M059J (cell line): ENCODE measurements at regions not wholly inside any gene's neighbourhood (a gene's known extent, or its start where the extent isn't known, plus 50 kb on each side); places are given as distances from the start of the nearest gene placed in this dataset.
"Not testable (repeated sequence)": the region's sequence is repeated elsewhere in the genome, so short reads cannot be mapped to it uniquely, and the experiment has no call there.

Experiments
- DNase-seq: peaks from one replicate; pipeline ENCODE4 v3.0.0-alpha.2; 2012; ENCODE audit warnings: low read depth

DNA sequence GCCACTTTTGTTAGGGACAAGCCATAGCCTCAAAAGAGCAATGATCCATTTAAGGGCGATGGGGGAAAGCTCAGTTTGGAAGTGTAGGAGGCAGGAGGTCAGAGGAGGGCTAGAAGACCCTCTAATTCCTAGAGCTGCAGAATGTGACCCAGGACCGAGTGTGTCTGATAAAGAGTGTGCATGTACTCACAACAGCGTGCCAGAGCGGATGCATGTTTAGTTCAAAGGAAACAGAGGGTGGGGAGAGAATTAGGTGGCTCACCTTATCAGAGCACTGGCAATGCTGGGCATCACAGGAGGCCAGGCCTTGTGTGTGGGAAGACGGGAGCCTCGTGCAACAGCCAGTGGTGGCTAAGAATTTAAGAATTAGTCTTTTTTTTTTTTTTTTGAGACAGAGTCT lies 133.9 kb upstream of the COBL start:
- DNase-seq, result no peak

DNA sequence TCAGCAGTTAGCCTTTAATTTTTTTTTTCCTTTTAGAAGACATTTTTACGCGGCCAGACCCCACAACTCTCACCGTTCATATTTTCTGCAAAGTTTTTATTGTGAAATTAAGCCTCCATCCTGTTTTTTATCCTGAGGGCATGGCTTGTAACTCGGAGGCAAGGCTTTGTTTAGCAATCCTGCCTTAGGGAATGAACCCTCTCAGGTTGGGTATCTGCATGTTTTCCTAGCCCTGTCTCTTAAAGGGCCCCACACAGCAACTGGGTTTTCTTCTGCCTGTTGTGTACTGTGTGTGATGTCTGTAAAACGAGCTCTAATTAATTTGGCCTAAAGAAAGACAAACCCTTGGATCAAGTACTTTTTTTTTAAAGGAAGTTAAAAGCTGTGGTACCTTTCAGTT lies 130.2 kb upstream of the COBL start:
- DNase-seq, result no peak

DNA sequence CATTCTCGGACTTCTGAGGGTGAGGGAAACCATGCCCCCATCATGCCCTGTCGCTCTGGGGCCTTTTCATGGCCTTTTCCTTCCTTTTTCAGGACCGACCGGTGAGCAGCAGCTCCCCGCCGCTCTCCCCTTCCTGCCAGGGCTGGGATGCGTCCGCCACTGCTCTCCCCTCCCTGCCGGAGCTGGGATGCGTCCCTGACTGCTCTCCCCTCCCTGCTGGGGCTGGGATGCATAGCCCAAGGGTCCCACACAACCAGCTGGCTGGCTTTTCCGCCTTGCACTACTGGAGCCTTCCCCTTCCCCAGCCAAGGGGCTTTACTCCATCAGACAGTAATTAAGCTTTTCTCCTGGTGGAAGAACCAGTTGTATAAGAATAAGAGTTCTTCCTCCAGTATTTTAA lies 129.7 kb upstream of the COBL start:
- DNase-seq, result no peak

DNA sequence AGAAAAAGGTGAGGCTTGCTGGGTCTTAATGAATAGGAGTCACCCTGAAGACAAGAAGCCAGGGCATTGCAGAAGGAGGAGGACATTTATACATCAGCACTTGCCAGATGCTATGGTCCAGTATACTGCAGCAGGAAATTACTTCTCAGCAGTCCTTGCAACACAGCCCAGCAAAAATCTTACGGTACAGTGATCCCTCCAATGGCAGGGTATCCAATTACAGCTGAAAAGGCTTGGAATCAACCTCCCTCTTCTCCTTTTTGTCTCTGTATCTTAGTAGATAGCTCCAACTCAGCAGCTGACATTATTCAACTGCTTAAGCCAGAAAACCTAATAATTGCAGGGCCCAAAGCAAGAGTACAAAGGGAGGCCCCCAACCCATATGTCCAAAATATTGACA lies 128.3 kb upstream of the COBL start:
- no peak for DNase-seq

DNA sequence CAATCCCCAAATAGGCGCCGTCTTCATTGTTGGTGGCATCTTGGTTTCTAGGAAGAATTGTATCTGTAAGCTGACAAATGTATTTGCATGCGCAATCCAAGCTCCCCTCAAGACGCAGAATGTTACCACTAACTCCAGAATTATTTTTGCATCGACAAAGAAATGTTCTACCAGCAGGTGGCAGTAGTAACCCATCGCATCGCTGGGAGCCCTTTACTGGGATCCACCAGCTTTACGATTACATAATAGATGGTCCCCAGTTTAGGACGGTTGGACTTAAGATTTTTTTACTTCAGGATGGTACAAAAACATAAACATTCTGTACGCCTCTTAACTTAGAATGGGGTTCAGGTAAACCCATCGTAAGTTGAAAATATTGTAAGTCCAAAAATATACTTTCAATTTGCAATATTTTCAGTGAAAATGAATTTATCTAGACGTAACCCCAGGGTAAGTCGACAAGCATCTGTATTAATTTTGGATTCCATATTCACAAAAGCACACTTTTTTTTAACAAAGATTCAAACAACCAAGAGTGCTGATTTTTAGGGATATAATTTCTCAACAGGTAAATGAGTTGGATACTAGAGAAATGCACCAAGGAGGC lies 114.0 kb upstream of the COBL start:
- DNase-seq, result peak; percentile 48

DNA sequence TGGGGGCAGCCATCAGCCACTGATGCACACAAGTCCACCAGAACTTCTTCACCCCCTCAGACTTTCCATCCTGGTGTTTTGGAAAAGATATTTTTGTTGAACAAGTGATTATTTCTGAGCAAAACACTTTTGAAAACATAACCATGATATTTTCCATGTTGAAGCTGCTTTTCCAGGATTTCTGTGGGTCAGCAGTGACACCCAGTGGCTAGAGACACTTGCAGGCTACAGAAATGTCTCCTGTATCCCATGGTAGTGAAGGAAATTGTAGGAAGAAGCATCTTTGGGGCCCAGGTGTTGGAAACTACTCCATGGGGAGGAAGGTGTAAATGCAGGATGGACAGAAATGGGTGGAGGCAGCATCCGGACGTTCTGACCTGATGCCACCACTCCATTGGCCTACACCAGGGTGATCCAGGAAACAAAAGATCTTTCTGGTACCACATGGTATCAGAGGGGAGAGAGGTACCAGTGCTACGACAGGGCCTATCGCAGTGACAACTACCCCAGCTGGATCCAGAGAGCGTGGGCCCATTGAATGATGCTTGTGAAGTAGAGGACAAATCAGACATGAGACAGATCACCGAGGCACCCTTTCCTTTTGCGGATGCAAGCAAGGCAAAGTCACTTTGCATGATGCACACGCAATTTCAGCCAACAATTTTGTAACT lies 111.7 kb upstream of the COBL start:
- peak; percentile 24 for DNase-seq

DNA sequence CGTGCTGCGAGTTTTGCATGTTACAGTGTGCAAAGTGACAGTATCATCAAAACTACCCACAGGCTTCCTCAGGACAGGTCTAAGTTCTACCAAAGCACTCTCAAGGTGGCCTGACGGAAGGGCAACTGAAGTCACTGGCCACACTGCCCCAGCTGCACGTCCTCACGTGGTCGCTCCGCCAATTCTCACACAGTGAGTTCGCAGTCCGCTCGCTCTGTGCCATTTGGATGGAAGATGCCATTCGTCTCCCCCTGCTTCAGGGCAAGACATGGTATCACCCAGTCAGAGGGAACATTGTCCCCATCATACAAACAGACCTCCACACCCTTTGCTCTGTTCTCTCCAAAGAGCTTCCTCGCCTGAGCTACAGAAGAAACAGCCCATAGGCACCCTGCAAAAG lies 109.6 kb upstream of the COBL start:
- no peak for DNase-seq

DNA sequence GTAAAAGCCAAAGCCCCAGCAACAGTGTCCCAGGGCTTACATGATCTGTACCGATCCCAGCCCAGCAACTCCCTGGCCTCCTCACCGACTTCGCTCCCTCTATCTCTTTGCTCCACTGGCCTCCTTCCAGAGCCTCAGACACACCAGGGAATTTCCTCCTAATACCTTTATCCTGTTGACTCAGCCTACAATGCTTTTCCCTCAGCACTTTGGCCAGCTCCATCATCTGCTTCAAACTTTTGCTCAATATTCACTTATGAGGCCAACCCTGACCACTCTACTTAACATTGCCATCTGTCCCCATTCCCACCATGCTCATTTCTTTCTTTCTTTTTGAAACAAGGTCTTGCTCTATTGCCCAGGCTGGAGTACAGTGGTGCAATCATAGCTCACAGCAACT lies 93.3 kb upstream of the COBL start:
- DNase-seq, result not testable (repeated sequence)

DNA sequence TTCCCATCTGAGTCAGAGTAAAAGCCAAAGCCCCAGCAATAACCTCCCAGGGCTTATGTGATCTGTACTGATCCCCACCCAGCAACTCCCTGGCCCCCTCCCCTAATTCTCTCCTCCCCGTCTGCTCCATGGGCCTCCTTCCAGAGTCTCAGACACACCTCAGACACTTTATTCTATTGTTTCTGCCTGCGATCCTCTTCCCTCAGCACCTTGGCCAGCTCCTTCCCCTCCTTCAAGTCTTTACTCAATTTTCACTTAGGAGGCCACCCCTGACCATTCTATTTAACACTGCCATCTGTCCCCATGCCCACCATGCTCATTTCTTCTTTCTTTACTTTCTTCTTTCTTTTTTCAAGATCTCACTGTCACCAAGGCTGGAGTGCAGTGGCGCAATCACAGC lies 81.0 kb upstream of the COBL start:
- not testable (repeated sequence) for DNase-seq

DNA sequence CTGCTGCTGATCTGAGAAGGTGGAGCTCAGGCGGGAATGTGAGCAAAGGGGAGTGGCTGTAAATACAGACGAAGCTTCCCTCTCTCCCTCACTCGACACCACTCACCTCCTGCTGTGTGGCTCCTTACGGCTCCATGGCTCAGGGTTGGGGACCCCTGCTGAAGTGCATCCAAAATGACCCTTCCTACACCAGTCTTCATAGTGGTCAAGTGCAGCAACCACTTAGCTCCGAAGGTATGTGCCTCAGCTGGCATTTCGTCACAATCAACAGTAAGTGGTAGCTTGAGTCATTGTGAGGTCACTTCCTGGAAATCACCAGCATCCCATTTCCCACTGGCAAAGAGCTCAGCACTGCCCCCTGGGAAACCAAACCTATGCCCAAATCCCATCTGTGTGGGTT lies 76.4 kb upstream of the COBL start:
- DNase-seq, result peak; percentile 11

DNA sequence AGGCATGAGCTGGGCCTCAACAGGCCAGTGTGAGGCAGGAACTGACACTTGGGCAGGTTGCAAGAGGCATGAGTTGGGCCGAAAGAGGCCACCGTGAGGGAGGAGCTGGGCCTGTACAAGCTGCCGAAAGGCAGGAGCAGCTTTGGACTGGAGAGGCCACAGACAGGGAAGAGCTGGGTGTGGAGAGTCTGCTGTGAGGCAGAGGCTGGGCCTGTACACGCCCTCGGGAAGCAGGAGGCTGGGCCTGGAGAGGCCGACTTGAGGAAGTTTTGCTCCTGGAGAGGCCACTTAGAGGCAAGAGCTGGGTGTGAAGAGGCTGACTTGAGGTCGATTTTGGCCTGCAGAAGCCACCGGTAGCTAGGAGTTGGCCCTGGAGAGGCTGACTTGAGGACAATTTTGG lies 73.3 kb upstream of the COBL start:
- DNase-seq, result not testable (repeated sequence)

DNA sequence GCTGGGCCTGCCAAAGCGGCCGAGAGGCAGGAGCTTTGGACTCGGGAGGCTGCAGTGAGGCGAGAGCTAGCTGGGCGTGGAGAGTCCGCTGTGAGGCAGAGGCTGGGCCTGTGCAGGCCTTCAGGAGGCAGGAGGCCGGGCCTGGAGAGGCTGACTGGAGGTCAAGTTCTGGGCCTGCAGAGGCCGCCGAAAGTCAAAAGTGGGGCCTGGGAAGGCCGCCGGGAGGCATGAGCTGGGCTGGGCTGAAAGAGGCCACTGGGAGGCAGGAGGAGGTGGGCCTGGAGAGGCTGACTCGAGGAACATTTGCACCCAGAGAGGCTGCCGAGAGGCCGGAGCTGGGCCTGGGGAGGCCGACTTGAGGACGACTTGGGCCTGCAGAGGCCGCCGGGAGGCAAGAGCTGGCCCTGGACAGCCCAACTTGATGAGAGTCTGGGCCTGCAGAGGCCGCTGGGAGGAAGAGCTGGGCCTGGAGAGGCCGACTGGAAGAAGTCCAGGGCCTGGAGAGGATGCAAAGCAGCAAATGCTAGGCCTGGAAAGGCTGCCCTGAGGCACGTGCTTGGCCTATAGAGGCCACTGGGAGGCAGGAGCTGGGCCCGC lies 72.7 kb upstream of the COBL start:
- DNase-seq, result not testable (repeated sequence)

DNA sequence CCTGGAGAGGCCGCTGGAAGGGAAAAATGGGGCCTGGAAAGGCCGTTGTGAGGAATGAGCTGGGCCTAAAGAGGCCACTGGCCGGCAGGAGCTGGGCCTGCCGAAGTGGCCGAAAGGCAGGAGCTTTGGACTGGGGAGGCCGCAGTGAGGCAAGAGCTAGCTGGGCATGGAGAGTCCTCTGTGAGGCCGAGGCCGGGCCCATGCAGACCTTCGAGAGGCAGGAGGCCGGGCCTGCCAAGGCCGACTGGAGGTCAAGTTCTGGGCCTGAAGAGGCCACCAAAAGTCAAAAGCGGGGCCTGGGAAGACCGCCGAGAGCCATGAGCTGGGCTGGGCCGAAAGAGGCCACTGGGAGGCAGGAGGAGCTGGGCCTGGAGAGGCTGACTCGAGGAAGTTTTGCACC lies 71.6 kb upstream of the COBL start:
- DNase-seq, result not testable (repeated sequence)

DNA sequence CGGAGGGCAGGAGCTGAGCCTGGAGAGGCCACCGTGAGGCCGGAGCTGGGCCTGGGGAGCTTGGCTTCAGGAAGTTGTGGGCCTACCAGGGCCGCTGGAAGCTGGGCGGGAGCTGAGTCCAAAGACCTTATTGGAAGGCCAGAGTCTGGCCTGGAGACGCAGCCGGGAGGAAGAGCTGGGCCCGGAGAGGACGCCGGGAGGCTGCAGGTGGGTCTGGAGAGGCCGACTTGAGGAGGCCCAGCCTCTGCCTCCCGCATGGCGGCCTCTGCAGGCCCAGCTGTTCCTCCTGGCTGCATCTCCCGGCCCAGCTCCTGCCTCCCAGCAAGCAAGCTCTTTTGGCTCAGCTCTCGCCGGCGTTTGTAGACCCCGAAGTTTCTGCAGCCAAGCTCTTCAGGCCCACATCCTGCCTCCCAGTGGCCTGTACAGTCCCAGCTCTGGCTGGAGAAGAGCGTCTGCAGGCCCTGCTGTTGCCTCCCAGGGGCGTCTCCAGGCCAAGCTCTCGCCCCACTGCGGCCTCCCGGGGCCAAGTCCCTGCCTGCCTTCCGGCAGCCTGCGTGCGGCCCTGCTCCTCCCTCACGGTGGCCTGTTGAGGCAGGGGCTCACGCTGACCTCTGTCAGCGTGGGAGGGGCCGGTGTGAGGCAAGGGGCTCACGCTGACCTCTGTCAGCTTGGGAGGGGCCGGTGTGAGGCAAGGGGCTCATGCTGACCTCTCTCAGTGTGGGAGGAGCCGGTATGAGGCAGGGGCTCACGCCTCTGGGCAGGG lies 70.4 kb upstream of the COBL start:
- not testable (repeated sequence) for DNase-seq

DNA sequence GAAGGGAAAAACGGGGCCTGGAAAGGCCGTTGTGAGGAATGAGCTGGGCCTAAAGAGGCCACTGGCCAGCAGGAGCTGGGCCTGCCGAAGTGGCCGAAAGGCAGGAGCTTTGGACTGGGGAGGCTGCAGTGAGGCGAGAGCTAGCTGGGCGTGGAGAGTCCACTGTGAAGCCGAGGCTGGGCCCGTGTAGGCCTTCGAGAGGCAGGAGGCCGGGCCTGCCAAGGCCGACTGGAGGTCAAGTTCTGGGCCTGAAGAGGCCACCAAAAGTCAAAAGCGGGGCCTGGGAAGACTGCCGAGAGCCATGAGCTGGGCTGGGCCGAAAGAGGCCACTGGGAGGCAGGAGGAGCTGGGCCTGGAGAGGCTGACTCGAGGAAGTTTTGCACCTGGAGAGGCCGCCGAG lies 69.6 kb upstream of the COBL start:
- DNase-seq, result not testable (repeated sequence)

DNA sequence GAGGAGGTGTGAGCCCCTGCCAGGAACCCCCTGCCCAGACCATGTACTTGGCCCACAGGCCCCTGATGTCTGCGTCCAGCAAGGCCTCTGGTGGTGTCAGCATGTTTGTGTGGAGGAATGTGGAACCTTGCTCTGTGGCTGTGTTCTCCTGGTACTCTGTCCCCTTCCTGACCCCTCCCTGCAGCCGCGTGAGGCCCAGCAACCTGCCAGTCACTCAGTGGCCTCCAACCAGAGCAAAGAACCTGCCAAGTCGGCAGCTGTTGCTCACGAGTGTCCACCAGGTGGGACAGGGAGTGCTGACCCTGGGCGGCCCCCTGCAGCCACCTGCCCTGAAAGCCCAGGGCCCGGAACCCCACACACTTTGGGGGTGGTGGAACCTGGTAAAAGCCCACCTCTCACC lies 65.6 kb upstream of the COBL start:
- not testable (repeated sequence) for DNase-seq

DNA sequence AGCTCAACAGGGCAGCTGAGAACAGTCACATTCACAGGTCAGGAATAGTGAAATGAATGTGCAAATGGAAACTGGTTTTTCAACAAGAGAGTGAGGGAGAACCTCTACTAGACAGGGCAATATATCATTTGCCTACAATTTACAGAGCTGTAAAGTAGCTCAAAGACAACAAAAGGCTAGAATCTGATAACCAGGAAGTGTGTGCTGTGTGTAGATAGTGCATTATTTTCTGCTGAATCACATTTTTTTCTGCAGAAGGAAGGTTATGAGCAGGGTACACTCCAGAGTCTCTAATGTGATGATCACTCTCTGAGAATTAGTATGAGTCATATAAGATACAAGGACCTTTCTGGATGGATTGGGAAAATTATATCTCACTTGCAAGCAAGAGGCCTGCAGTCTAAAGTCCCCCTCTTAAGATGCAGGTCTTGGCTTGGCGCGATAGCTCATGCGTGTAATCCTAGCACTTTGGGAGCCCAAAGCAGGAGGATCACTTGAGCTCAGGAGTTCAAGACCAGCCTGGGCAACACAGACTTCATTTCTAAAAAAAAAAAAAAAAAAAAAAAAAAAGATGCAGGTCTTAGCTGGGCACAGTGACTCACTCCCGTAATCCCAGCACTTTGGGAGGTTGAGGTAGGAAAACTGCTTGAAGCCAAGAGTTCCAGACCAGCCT lies 59.9 kb upstream of the COBL start:
- DNase-seq, result peak; percentile 86

DNA sequence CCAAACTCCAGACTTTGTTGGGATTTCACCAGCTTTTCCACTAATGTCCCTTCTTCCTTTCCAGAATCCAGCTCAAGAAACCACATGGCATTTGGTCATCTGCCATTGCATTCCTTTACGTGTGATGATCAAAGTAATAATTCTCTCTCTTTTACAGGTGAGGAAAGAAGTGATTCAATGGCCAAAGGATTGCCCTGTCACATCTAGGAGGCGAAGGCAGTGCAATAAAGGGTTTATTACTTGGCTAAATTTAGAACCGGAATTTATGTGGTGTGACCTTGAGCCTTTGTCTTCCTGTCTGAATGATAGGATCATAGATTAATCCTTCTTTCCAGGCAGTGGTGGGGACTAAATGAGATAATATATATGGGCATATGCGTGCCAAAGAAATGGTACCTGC lies 58.3 kb upstream of the COBL start:
- peak; percentile 65 for DNase-seq

DNA sequence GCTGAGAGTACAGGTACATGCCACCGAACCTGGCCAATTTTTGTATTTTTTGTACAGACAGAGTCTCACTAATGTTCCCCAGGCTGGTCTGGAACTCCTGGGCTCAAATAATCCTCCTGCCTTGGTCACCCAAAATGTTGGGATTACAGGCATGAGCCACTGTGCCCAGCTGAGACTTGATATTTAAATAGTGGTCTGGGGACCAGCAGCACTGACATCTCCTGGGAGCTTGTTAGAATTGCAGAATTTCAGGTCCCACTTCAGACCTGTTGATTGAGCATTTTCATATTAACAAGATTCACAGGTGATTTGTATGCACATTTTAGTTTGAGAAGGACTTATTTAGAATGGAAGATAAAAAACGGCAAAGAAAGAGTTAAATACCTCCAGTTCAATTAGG lies 57.0 kb upstream of the COBL start:
- not testable (repeated sequence) for DNase-seq

DNA sequence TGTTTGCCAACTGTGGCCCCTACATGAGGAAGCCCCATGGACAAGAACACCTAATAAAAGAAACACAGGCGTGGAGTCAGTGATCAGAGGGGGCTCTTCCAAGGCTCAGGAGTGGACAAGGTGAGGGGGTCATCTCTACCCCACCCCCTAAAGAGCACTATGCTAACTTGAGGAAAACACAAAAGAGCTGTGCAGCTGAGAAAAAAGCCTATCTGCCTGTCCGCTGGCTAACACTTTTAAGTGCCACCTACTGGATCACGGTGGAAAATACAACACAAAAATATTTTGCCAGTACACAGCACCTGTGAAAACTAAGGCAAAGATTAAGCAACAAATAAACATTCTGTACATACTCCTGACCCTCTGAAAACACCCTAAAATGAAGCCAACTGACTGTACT lies 53.1 kb upstream of the COBL start:
- DNase-seq, result peak; percentile 10

DNA sequence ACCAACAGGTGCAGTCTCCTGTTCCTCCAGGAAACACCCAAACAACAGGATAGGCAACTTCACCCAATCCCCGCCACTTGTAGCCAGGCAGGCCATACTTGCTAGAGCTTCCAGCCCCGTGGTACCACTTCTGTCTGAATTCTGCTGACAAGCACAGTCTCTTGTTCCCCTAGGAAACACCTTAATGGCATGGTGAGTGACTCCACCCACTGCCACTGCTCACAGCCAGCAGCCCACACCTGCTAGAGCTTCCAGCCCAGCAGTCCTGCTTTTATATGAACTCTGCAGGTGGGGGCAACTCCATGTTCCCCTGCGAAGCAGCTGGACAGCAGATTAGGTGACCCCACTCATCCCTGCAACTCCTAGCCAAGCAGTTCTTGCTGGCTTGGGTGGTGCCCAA lies 52.6 kb upstream of the COBL start:
- DNase-seq, result not testable (repeated sequence)

DNA sequence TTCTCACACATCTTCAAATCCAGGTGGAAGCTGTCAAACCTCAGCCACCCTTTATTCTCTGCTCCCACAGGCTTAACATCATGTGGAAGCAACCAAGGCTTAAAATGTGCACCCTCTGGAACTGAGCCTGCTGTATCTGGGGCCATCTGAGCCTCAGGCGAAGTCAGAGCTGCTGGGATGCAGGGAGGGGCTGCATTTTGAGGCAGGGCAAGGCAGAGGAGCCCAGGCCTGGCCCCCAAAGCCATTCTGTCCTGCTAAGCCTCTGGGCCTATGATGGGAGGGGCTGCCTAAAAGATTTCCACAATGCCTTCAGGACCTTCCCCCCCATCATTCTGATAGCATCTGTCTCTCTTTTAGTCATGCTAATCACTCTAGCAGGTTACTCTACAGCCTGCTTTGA lies 51.7 kb upstream of the COBL start:
- DNase-seq, result no peak
